Neural cell (in vitro differentiated cells): ENCODE measurements at regions not wholly inside any gene's neighbourhood (a gene's known extent, or its start where the extent isn't known, plus 50 kb on each side); places are given as distances from the start of the nearest gene placed in this dataset.

Experiments used
- CTCF ChIP-seq: fragments of 450-650 bp; IDR thresholded peaks from 2 replicates; pipeline ENCODE4 v1.5.1; 2014; ENCODE audit warnings: antibody characterized with exemption, mild to moderate bottlenecking, moderate library complexity; ENCODE audit not compliant: poor library complexity, severe bottlenecking
- MXI1 ChIP-seq: fragments of 450-650 bp; conservative IDR thresholded peaks from 2 replicates; pipeline ENCODE4 v1.6.1; 2014; ENCODE audit warnings: antibody characterized with exemption, mild to moderate bottlenecking; ENCODE audit not compliant: poor library complexity, severe bottlenecking
- RAD21 ChIP-seq: fragments of 450-650 bp; conservative IDR thresholded peaks from 2 replicates; pipeline ENCODE4 v1.6.1; 2014; ENCODE audit warnings: antibody characterized with exemption, mild to moderate bottlenecking, moderate library complexity
- TAF1 ChIP-seq: IDR thresholded peaks from 2 replicates; pipeline ENCODE4 v1.6.1; 2012; ENCODE audit warnings: low read depth

- TF ChIP-seq CTCF (no peak), RAD21 (no peak), TAF1 (no peak), MXI1 (no peak)
These were observed 740.5 kb downstream of the SLITRK5 start for GRCh38 chr13:88411696-88412095.
